SK-N-SH (cell line): ENCODE measurements at regions not wholly inside any gene's neighbourhood (a gene's known extent, or its start where the extent isn't known, plus 50 kb on each side); places are given as distances from the start of the nearest gene placed in this dataset.

Source experiments
- CTCF ChIA-PET: fragments of 300-600, 350-600 bp; formaldehyde crosslinking; extraction: SDS; loops from one replicate; lab custom pipeline; 2021; lab: Yijun Ruan, JAX
- POLR2A ChIA-PET: fragments of 350-600 bp; sonication (Branson Sonifier 250); formaldehyde crosslinking; extraction: SDS; loops from one replicate; lab custom pipeline; 2020; ENCODE audit warnings: antibody characterized with exemption, inconsistent platforms; lab: Yijun Ruan, JAX
- DNase-seq: peaks from one replicate; pipeline ENCODE4 v3.0.0; 2012
- H2AFZ ChIP-seq: fragments of 200-600 bp; sonication (generic); 2 replicates; pipeline ENCODE4 v1.8.1; 2016; ENCODE audit warnings: antibody characterized with exemption, mild to moderate bottlenecking, low read depth
- H3F3A ChIP-seq: fragments of 200-600 bp; sonication (generic); replicated peaks from 2 replicates; pipeline ENCODE3; 2016; ENCODE audit warnings: antibody characterized with exemption, mild to moderate bottlenecking; ENCODE audit not compliant: insufficient read depth
- H3K27ac ChIP-seq, 2 experiments: fragments of 200-500 bp in 1 of 2; fragments of 200-600 bp in 1 of 2; sonication (Bioruptor generic) in 1 of 2; sonication (generic), shearing (Covaris generic) in 1 of 2; 2 replicates each; pipeline versions ENCODE4 v1.5.1 to v1.6.1; 2014 to 2016; ENCODE audit warnings: low read depth in 2 of 2, inconsistent platforms in 1 of 2, low read length in 1 of 2, mild to moderate bottlenecking in 1 of 2, mixed read lengths in 1 of 2
- H3K27me3 ChIP-seq: fragments of 200-600 bp; sonication (generic), shearing (Covaris generic); 2 replicates; pipeline ENCODE4 v1.6.1; 2016; ENCODE audit warnings: mixed run types; ENCODE audit not compliant: insufficient read depth
- H3K36me3 ChIP-seq, 2 experiments: fragments of 200-500 bp in 1 of 2; fragments of 200-600 bp in 1 of 2; sonication (Bioruptor generic) in 1 of 2; sonication (generic) in 1 of 2; replicated peaks in 1 of 2; 2 replicates each; pipeline versions ENCODE3 to v1.5.1; 2014 to 2016; ENCODE audit warnings: low read length in 1 of 2, mild to moderate bottlenecking in 1 of 2; ENCODE audit not compliant: insufficient read depth in 2 of 2, control insufficient read depth in 1 of 2
- H3K4me1 ChIP-seq, 2 experiments: fragments of 200-500 bp in 1 of 2; fragments of 200-600 bp in 1 of 2; sonication (Bioruptor generic) in 1 of 2; sonication (generic), shearing (Covaris generic) in 1 of 2; 2 replicates each; pipeline versions ENCODE4 v1.5.1 to v1.6.1; 2014 to 2016; ENCODE audit warnings: low read depth in 1 of 2, low read length in 1 of 2, mixed run types in 1 of 2; ENCODE audit not compliant: insufficient read depth in 2 of 2, control insufficient read depth in 1 of 2
- H3K4me2 ChIP-seq: fragments of 200-600 bp; sonication (generic), shearing (Covaris generic); 2 replicates; pipeline ENCODE4 v1.6.1; 2017; ENCODE audit warnings: mixed run types
- H3K4me3 ChIP-seq, 2 experiments: fragments of 200-500 bp in 1 of 2; fragments of 200-600 bp in 1 of 2; sonication (Bioruptor generic) in 1 of 2; sonication (generic), shearing (Covaris generic) in 1 of 2; 2 replicates each; pipeline versions ENCODE4 v1.5.1 to v1.8.1; 2014 to 2016; ENCODE audit warnings: low read depth in 2 of 2, inconsistent platforms in 1 of 2, low read length in 1 of 2, mild to moderate bottlenecking in 1 of 2, mixed read lengths in 1 of 2, moderate library complexity in 1 of 2
- H3K79me2 ChIP-seq: fragments of 200-600 bp; sonication (generic); 2 replicates; pipeline ENCODE4 v1.8.1; 2017; ENCODE audit warnings: mild to moderate bottlenecking; ENCODE audit not compliant: insufficient read depth
- H3K9ac ChIP-seq: fragments of 200-600 bp; sonication (generic); 2 replicates; pipeline ENCODE4 v1.6.1; 2017; ENCODE audit warnings: mixed run types
- H3K9me2 ChIP-seq: fragments of 200-600 bp; sonication (generic); 2 replicates; pipeline ENCODE4 v1.6.1; 2017; ENCODE audit warnings: mixed run types
- H3K9me3 ChIP-seq: fragments of 200-600 bp; sonication (generic); 2 replicates; pipeline ENCODE4 v1.6.1; 2017; ENCODE audit warnings: mixed run types, mild to moderate bottlenecking, moderate library complexity
- H4K20me1 ChIP-seq: fragments of 200-600 bp; sonication (generic); 2 replicates; pipeline ENCODE4 v1.6.1; 2017; ENCODE audit warnings: mild to moderate bottlenecking, mixed run types; ENCODE audit not compliant: insufficient read depth
- CTCF ChIP-seq: fragments of 200-600 bp; sonication (generic); IDR thresholded peaks from 2 replicates; pipeline ENCODE4 v1.6.1; 2017; ENCODE audit warnings: antibody characterized with exemption, mild to moderate bottlenecking, moderate library complexity
- ELF1 ChIP-seq: IDR thresholded peaks from 2 replicates; pipeline ENCODE4 v1.4.0; 2012
- EZH2phosphoT487 ChIP-seq: fragments of 200-600 bp; sonication (generic); IDR thresholded peaks from 2 replicates; pipeline ENCODE4 v1.6.1; 2017; ENCODE audit warnings: low read depth, mixed run types, mild to moderate bottlenecking, antibody characterized with exemption, moderate library complexity, borderline replicate concordance
- GATA2 ChIP-seq: sonication (generic); formaldehyde crosslinking; IDR thresholded peaks from 2 replicates; pipeline ENCODE4 v1.5.0; 2020; ENCODE audit warnings: mild to moderate bottlenecking, missing genetic modification reagents
- IRF3 ChIP-seq: fragments of 150-350 bp; IDR thresholded peaks from 2 replicates; pipeline ENCODE4 v1.6.1; 2016; ENCODE audit warnings: mild to moderate bottlenecking, low read depth, low read length
- JUND ChIP-seq: IDR thresholded peaks from 2 replicates; pipeline ENCODE4 v1.4.0; 2012
- NFIC ChIP-seq: IDR thresholded peaks from 2 replicates; pipeline ENCODE4 v1.4.0; 2012; ENCODE audit warnings: borderline replicate concordance
- NRF1 ChIP-seq: IDR thresholded peaks from 2 replicates; pipeline ENCODE4 v1.6.1; 2012; ENCODE audit warnings: low read depth, mild to moderate bottlenecking, low read length
- PBX3 ChIP-seq: IDR thresholded peaks from 2 replicates; pipeline ENCODE4; 2012
- TCF12 ChIP-seq: IDR thresholded peaks from 2 replicates; pipeline ENCODE4 v1.4.0; 2012
- USF2 ChIP-seq: fragments of 150-350 bp; IDR thresholded peaks from 2 replicates; pipeline ENCODE4 v1.6.1; 2017; ENCODE audit warnings: antibody characterized with exemption, low read length, low read depth, borderline replicate concordance
- YY1 ChIP-seq: IDR thresholded peaks from 2 replicates; pipeline ENCODE4 v1.4.0; 2012; ENCODE audit warnings: low read depth, mild to moderate bottlenecking
- WGBS: methylation state at CpG from one replicate; pipeline ENCODE4 v1.1.6; 2017; ENCODE audit warnings: low lambda C conversion rate; 5-methylcytosine and 5-hydroxymethylcytosine counted together

GRCh38 chr10:36722777-36723176, 402.6 kb upstream of the ANKRD30A start:
- Histone ChIP-seq H3K9me3 (no peaks in the 10 kb centered on the region), H2AFZ (no peak overlapping the region), H3K4me3 (no peak overlapping the region), H3K9ac (no peak overlapping the region), H3K9me2 (no peaks in the 10 kb centered on the region), H3K36me3 (no peaks in the 10 kb centered on the region), H3K4me2 (no peak overlapping the region), H4K20me1 (no peaks in the 10 kb centered on the region), H3F3A (peaks cover 8% of the 10 kb centered on the region), H3K27me3 (no peaks in the 10 kb centered on the region), H3K27ac (no peak overlapping the region), H3K79me2 (no peaks in the 10 kb centered on the region), H3K4me1 (peaks cover 5 to 27% of the 10 kb centered on the region in 2 experiments; a peak in 2 of 4 replicates)
- POLR2A ChIA-PET, result no interaction called here
- WGBS, result 86% methylated on average over 9 of the region's 9 CpGs
- no peak for TF ChIP-seq USF2
- no peak for TF ChIP-seq EZH2phosphoT487
- no peak for TF ChIP-seq IRF3
- TF ChIP-seq NFIC, result no peak
- no peak for TF ChIP-seq JUND
- no peak for TF ChIP-seq GATA2
- TF ChIP-seq NRF1, result no peak
- no peak for DNase-seq
- CTCF ChIA-PET, result no interaction called here

GRCh38 chr10:36721871-36722270, 403.5 kb upstream of the ANKRD30A start:
- ChIA-PET POLR2A (no interaction called here), CTCF (no interaction called here)
- no peak for DNase-seq
- peaks cover 5 to 27% of the 10 kb centered on the region in 2 experiments; a peak in 2 of 4 replicates for H3K4me1 ChIP-seq
- H3K9ac ChIP-seq, result no peak overlapping the region
- TF ChIP-seq TCF12 (0 out of 2 replicates have a peak, but pooled peaks have one; percentile 9), ELF1 (no peak), PBX3 (peak; percentile 25; the same call in 1 of the 2 replicates), YY1 (no peak), IRF3 (no peak), NFIC (no peak), CTCF (no peak)
- no peak overlapping the region for H2AFZ ChIP-seq
- no peaks in the 10 kb centered on the region for H4K20me1 ChIP-seq
- H3K27me3 ChIP-seq, result no peaks in the 10 kb centered on the region
- H3K4me2 ChIP-seq, result no peak overlapping the region
- H3K9me2 ChIP-seq, result no peaks in the 10 kb centered on the region
- WGBS, result 13% methylated on average over 2 of the region's 2 CpGs
- no peaks in the 10 kb centered on the region for H3K36me3 ChIP-seq
- no peaks in the 10 kb centered on the region for H3K79me2 ChIP-seq
- H3F3A ChIP-seq, result peaks cover 8% of the 10 kb centered on the region
- H3K27ac ChIP-seq, result no peak overlapping the region
- H3K9me3 ChIP-seq, result no peaks in the 10 kb centered on the region
- H3K4me3 ChIP-seq, result no peak overlapping the region
